ENCODE measurements at regions not wholly inside any gene's neighbourhood (a gene's known extent, or its start where the extent isn't known, plus 50 kb on each side); places are given as distances from the start of the nearest gene placed in this dataset. TPM values are rescaled to one million over a fixed set of nuclear protein-coding genes. Genes with fewer than 3 reads are reported as not detected.
A peak's percentile ranks its signal among the peaks of the same experiment; 100 is the strongest.
"Not testable (repeated sequence)": the region's sequence is repeated elsewhere in the genome, so short reads cannot be mapped to it uniquely, and the experiment has no call there.

DNA sequence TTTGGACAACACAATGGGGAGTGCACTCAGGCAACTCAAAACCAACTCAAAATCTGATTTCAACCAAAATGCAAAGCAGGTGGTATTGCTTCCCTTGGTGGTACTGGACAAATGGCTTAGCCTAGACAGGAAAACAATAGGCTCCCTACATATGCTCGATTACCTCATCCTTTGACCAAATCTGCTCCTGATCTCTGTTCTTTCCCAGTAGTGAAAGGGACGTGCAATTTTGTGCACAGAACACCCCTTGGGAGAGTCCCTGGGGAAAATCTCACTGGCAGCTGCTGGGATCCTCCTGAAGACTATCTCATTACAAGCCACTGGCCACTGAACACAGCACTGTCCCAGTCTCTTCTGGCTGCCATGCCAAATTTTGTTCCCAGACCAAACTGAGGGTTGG, 149.2 kb upstream of the VSTM2A start:
- DNase-seq: no peak

- DNase-seq: no peak
Measured at GRCh38 chr7:54394834-54395233, 147.3 kb upstream of the VSTM2A start.

GRCh38 chr7:54397836-54398612, 144.2 kb upstream of the VSTM2A start:
- DNase-seq: no peak

DNA sequence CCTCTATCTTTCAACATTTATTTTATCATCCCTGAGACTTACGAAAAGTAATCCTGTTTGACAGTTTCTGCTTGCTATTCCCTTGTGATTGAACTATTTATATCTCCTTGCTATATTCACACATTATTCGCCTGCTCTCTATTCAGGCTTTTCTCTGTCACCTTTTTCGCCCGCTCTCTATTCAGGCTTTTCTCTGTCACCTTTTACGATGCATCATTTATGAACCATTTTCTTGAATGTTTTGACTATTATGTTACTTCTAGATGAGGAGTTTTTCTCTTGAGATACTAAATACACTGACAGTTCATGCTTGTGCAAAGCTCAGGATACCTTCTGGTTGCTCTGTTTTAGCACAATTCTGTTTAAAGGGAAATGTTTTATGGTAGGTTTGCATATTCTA, 143.3 kb upstream of the VSTM2A start:
- DNase-seq: no peak

DNA sequence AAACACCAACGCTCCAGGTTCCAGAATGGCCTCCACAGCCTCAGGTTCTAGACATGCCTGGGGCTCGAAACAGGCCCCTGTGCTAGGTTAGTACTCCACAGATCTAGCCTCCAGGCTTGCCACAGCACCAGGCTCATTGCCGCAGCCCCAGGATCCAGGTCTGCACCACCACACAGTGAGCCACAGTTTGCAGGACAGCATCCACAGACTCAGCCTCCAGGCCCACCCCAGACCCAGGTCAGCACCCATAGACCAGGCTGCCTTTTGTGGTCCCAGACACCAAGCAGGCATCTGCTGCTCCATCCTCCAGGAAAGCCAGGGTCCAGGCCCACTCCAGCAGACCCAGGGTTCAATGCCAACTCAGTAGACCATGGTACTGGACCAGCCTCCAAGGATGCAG, 132.3 kb upstream of the VSTM2A start:
- no peak for DNase-seq

- DNase-seq: no peak
Measured at GRCh38 chr7:54416678-54417077, 125.5 kb upstream of the VSTM2A start.

GRCh38 chr7:54419209-54419608, 123.0 kb upstream of the VSTM2A start:
- DNase-seq: no peak

DNA sequence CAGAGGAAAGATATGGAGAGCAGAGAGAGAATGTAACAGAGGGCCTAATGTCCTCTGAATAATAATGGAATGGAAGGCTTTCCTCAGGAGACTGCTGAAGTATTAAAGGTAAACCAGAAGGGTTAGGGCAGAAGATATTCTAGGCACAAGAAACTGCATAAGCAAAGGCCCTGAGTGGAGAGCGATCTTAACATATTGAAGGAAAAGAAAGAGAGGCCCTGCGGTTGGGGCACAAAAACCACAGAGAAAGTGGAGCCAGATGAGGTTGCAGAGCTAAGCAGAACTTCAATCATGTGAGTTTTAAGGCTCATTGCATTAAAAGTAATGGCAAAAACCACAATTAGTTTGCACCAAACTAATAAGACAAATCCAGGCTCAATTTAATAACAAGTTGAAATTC, 115.8 kb upstream of the VSTM2A start:
- no peak for DNase-seq

DNA sequence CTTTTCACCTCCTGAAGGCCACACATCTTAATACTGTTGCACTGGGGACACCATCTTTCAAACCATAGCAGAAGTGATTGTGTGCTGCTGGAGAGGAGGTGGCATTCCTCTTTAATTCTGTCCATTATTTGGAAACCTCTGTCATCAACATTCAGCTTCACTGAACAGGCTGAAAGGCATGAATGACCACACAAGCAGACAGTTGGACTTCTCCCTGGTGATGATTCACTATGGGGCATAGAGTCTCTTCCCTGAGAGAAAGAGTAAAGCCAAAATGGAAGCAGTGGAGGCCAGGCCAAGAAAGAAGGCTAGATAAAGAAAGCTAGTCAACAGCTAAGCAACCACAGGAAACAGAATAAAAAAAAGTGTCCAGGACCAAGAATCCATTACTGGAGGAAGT, 113.1 kb upstream of the VSTM2A start:
- DNase-seq: no peak

DNA sequence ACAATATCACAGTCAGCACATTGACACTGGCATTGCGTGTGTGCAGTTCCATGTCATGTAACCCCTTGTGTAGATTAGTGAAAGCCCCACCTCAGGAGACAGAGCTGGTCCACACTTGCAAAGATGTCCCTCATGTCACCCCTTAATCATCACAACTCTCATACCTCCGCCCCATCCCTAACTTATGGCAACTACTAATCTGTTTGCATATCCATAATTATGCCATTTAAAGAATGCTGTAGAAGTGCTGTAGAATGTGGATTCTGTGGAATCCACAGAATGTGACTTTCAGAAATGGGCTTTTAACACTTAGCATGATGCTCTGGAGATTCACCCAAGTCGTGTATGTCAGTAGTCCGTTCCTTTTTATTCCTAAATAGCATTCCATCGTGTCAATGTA, 102.8 kb upstream of the VSTM2A start:
- no peak for DNase-seq

GRCh38 chr7:54444046-54444686, 98.0 kb upstream of the VSTM2A start:
- not testable (repeated sequence) for DNase-seq

- not testable (repeated sequence) for DNase-seq
Measured at GRCh38 chr7:54453168-54453567, 89.0 kb upstream of the VSTM2A start.

- DNase-seq: not testable (repeated sequence)
Measured at GRCh38 chr7:54454700-54455099, 87.5 kb upstream of the VSTM2A start.

DNA sequence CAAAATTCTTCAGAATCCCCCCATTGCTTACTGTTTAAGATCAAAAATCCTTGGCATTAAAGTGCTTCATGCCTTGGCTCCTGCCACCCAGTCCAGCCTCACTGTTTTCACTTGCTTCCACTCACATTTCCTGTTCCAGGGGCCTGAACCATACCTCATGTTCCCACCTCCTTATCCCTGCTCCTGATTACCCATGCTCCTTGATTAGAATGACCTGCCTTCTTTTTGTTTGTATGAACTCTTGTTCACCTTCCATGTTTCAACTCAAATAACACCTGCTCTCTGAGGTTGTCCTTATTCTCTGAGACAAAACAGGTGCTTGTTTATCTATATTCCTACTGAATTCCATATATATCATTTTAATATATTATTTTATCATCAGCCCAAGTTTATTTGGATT, 77.1 kb upstream of the VSTM2A start:
- DNase-seq: no peak

DNA sequence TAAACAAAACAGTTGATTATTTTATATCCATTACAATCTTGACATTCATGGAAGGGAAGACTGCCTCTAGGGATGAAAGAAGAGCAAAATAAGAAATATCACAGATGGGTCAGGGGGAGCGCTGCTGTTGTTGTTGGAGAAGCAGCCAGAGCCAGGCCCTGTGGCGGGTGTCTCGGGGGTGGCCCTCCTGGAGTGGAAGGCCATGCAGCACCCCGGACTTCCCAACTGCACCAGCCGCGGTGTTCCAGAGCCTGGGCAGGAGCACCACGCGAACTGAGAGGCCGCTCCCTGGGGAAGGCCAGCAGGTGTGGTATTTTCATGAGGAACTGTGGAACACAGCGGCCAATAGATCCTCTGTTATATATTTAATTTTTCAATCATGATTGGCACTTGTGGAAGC, 72.4 kb upstream of the VSTM2A start:
- DNase-seq: no peak

DNA sequence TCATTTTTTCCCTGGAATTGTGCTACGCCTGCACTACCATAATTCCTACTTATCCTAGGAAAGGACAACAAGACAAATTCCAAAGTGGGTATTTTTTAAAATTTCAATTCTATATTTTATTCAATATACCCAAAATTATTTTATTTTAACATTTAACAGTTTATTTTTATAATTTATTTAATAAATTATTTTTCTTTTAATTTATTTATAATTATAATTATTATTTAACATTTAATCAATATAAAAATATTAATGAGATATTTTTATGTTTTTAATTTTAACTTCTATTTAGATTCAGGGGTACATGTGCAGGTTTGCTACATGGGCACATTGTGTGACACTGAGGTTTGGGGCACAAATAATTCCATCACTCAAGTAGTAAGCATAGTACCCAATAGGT, 65.6 kb upstream of the VSTM2A start:
- no peak for DNase-seq

DNA sequence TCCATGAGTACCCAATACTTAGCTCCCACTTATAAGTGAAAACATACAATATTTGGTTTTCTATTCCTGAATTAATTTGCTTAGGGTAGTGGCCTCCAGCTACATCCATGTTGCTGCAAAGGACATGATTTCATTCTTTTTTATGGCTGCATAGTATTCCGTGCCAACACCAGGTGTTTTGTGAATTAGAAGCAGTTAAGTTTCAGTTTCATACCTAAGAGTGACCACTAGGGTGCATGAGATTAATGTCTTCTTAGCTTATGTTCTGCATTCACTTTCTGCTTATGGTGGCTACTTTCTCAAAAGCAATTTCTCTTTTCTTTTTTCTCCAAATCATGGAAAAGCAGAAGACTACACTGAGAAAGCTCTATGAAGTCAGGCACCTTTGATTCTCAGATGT, 65.1 kb upstream of the VSTM2A start:
- DNase-seq: no peak

- no peak for DNase-seq
Measured at GRCh38 chr7:54483523-54483922, 58.7 kb upstream of the VSTM2A start.

GRCh38 chr7:54485044-54485443, 57.1 kb upstream of the VSTM2A start:
- no peak for DNase-seq

Small RNAs in the stretch of these regions (small RNA-seq; reads per million reads assigned to genes)
- gene AC074348.1 (ENCODE audit: low replicate concordance) (not detected), gene RNU2-29P (ENCODE audit: low replicate concordance) (0.73 reads per million, percentile 73 among the genes with 10 or more reads in this experiment)
